ENCODE measurements at regions not wholly inside any gene's neighbourhood (a gene's known extent, or its start where the extent isn't known, plus 50 kb on each side); places are given as distances from the start of the nearest gene placed in this dataset.

DNA sequence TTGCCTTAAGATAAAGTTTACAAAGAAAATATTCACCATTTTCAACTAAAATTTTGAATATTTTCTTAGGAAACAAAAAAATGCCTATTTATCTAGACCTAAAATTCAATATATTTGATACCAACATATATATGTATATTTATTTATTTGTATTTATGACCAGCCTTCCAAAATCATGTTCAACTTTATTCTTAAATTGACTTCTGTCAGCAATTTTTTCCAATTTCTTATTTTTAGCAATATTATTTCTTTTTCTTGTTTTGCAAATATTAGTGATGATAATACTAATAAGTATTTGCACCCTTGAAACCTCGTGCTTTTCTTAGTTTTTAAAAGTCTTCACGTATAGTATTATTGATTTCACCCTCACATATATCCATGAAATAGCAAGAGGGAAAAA, 68.2 kb upstream of the PHLPP1 start:
- no peaks in the 10 kb centered on the region; the same call in 1 of the 2 replicates for H3K9me3 ChIP-seq (ENCODE audit: control insufficient read depth, insufficient read depth, low read length)
- no peak overlapping the region for H3K56ac ChIP-seq (ENCODE audit: extremely low read depth, insufficient read depth, low read length)
- in situ Hi-C loops (cut with MboI; ENCODE audit: low sequenced_read_pairs) = no loop called here
- ATAC-seq (ENCODE audit: low read depth) = no peak
- H4K20me1 ChIP-seq (ENCODE audit: insufficient read depth, low read length) = no peaks in the 10 kb centered on the region
- H4K91ac ChIP-seq (ENCODE audit: insufficient read depth, low read depth, low read length) = no peak overlapping the region
- no peak overlapping the region for H2AK9ac ChIP-seq (replicated peaks; ENCODE audit: low read depth, low read length, poor library complexity)
- no peak overlapping the region for H4K5ac ChIP-seq (ENCODE audit: low read depth, low read length)
- no peak overlapping the region for H3K23ac ChIP-seq (ENCODE audit: low read depth, low read length)
- no peak overlapping the region for H3K4me2 ChIP-seq (ENCODE audit: low read depth, low read length)
- H2BK20ac ChIP-seq (ENCODE audit: low read depth, low read length) = no peak overlapping the region
- H2BK120ac ChIP-seq (ENCODE audit: low read depth, low read length) = no peak overlapping the region
- no peaks in the 10 kb centered on the region for H3K79me1 ChIP-seq (ENCODE audit: low read depth in 1 of 2, low read length in 2 of 2)
- DNase-seq = no peak
- ChIA-PET CTCF (no interaction called here), POLR2A (ENCODE audit: unreplicated experiment) (no interaction called here)
- H4K8ac ChIP-seq (ENCODE audit: low read depth in 2 of 2, low read length in 2 of 2) = no peak overlapping the region
- BruUV-seq (replicated peaks) = no TSS peak
- H3K4ac ChIP-seq (ENCODE audit: low read depth, low read length) = no peak overlapping the region
- no CpG with 5 or more reads among the region's 2 CpGs for WGBS, 2 experiments (ENCODE audit: extremely low coverage in 2 of 2, insufficient read length in 1 of 2)
- H2AFZ ChIP-seq (replicated peaks; ENCODE audit: low read length, poor library complexity) = no peak overlapping the region
- H3K18ac ChIP-seq (ENCODE audit: low read depth, low read length) = no peak overlapping the region
- TF ChIP-seq BHLHE40 (IDR thresholded peaks at IDR 0.05; ENCODE audit: low read depth, low read length) (no peak), MAFK (IDR thresholded peaks at IDR 0.05; ENCODE audit: low read depth, low read length) (peak; percentile 32; the same call in 1 of the 2 replicates)
- no peaks in the 10 kb centered on the region for H3K4me1 ChIP-seq (ENCODE audit: control insufficient read depth, insufficient read depth, low read length)
- H3K9ac ChIP-seq (ENCODE audit: low read depth, low read length) = no peak overlapping the region
- dilution Hi-C loops (cut with HindIII; ENCODE audit: low sequenced_read_pairs, unreplicated experiment) = no loop called here
- no peaks in the 10 kb centered on the region for H3K36me3 ChIP-seq (ENCODE audit: control insufficient read depth, insufficient read depth, low read length)
- no peak overlapping the region for H3K14ac ChIP-seq (replicated peaks; ENCODE audit: low read depth, low read length)
- no peak overlapping the region for H2AK5ac ChIP-seq (ENCODE audit: low read depth, low read length)
- intact Hi-C loops (cut with micrococcal nuclease) = no loop called here
- no peak overlapping the region for H3K4me3 ChIP-seq (ENCODE audit: insufficient read depth, low read depth, low read length)
- no peak overlapping the region for H2BK5ac ChIP-seq (ENCODE audit: low read depth, low read length, poor library complexity, severe bottlenecking)
- no peak overlapping the region for H2BK15ac ChIP-seq (ENCODE audit: low read depth, low read length)
- H3K27me3 ChIP-seq (ENCODE audit: control insufficient read depth, insufficient read depth, low read length) = no peaks in the 10 kb centered on the region; the same call in 1 of the 2 replicates
- no peak overlapping the region for H3K27ac ChIP-seq (ENCODE audit: insufficient read depth, low read length)
- no peaks in the 10 kb centered on the region for H3K9me1 ChIP-seq (ENCODE audit: insufficient read depth, low read length)

All from IMR-90 (cell line).